DOHH2 (cell line): ENCODE measurements at regions not wholly inside any gene's neighbourhood (a gene's known extent, or its start where the extent isn't known, plus 50 kb on each side); places are given as distances from the start of the nearest gene placed in this dataset.

Experiments
- EZH2phosphoT487 ChIP-seq: fragments of 200-600 bp; sonication (generic); IDR thresholded peaks from 2 replicates; pipeline ENCODE4 v1.6.1; 2017; ENCODE audit warnings: borderline replicate concordance, mild to moderate bottlenecking, antibody characterized with exemption, low read length, moderate library complexity, mixed read lengths
- TF ChIP-seq, protein P1 (sequence below): fragments of 200-600 bp; sonication (generic); IDR thresholded peaks from one replicate; pipeline ENCODE4 v1.5.1; 2014; ENCODE audit warnings: antibody characterized with exemption, mild to moderate bottlenecking, low read depth, low read length; ENCODE audit not compliant: poor library complexity, severe bottlenecking

DNA sequence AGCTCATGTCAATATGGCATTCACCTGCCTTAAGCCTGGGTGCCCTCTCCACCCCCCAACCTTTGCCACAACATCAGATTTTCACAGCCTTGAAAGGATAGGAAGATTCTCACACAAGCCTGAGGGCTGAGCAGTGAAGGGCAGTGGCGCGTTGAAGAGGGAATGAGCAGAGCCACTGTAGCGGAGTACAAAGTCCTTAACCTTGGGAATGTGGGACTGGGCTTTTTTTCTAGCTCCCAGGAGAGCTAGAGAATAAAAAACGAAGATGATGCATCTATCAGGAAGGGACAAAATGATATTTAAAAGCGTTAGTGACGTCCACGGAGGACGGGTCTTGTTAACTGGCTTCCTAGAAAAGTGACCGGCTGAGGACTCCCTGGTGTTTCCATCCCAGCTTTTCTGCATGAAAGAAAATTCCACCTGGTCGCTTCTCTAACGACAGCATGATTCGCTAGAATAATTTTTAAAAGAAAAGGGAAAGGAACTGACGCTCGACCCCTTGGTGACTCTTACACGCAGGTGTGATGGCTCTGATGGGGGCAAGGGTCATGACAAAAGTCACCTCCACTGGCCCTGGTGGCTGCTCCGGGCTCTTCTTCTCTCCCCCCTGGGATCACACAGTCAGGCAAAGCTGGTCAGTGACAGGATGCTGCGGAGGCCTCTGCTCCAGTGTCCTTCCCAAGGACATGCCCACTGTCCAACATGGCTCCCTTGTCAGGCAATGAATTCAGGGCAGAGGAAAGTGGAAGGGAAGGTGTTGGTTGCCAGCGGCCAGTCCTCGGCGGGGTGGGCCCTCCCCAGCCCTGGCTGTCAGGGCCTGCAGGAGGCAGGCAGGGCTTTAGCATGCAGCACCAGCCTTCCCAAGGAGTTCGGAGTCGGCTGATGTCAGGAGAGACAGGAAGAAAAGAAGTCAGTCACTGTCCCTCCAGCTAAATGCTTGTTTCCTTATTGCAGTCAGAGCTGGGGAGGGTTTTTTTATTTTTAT lies 58.4 kb upstream of the IRX3 start:
- TF ChIP-seq, protein P1, sequence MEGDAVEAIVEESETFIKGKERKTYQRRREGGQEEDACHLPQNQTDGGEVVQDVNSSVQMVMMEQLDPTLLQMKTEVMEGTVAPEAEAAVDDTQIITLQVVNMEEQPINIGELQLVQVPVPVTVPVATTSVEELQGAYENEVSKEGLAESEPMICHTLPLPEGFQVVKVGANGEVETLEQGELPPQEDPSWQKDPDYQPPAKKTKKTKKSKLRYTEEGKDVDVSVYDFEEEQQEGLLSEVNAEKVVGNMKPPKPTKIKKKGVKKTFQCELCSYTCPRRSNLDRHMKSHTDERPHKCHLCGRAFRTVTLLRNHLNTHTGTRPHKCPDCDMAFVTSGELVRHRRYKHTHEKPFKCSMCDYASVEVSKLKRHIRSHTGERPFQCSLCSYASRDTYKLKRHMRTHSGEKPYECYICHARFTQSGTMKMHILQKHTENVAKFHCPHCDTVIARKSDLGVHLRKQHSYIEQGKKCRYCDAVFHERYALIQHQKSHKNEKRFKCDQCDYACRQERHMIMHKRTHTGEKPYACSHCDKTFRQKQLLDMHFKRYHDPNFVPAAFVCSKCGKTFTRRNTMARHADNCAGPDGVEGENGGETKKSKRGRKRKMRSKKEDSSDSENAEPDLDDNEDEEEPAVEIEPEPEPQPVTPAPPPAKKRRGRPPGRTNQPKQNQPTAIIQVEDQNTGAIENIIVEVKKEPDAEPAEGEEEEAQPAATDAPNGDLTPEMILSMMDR, result no peak
- TF ChIP-seq EZH2phosphoT487, result no peak
